ENCODE measurements at regions not wholly inside any gene's neighbourhood (a gene's known extent, or its start where the extent isn't known, plus 50 kb on each side); places are given as distances from the start of the nearest gene placed in this dataset.
"Not testable (repeated sequence)": the region's sequence is repeated elsewhere in the genome, so short reads cannot be mapped to it uniquely, and the experiment has no call there.

DNA sequence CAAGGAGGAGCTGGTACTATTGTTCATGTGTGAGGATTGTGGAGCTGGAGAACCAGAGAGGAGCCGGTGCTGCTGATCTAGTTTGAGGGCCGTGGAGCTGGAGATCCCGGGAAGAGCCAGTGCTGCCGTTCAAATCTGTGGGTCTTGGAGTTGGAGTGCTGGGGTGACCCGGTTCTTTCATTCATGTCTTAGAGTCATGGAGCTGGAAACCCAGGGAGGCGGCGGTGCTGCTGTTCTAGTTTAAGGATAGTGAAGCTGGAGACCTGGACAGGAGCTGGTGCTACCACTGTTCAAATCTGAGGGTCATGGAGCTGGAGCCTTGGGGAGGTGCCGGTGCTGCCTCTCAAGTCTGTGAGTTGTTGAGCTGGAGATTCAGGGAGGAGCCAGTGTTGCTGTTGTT, 88.5 kb upstream of the ZNF479 start:
- no peak for DNase-seq (ENCODE audit: low read depth in 1 of 2, low spot score in 1 of 2)
- Histone ChIP-seq H3K4me3 (replicated peaks; ENCODE audit: insufficient read depth, low read length) (no peak overlapping the region), H3K27ac (replicated peaks) (no peak overlapping the region), H3K27me3 (ENCODE audit: insufficient read depth, poor library complexity, severe bottlenecking) (no peaks in the 10 kb centered on the region)
- TF ChIP-seq, protein P1, sequence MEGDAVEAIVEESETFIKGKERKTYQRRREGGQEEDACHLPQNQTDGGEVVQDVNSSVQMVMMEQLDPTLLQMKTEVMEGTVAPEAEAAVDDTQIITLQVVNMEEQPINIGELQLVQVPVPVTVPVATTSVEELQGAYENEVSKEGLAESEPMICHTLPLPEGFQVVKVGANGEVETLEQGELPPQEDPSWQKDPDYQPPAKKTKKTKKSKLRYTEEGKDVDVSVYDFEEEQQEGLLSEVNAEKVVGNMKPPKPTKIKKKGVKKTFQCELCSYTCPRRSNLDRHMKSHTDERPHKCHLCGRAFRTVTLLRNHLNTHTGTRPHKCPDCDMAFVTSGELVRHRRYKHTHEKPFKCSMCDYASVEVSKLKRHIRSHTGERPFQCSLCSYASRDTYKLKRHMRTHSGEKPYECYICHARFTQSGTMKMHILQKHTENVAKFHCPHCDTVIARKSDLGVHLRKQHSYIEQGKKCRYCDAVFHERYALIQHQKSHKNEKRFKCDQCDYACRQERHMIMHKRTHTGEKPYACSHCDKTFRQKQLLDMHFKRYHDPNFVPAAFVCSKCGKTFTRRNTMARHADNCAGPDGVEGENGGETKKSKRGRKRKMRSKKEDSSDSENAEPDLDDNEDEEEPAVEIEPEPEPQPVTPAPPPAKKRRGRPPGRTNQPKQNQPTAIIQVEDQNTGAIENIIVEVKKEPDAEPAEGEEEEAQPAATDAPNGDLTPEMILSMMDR (IDR thresholded peaks at IDR 0.05; ENCODE audit: insufficient read depth, low read length), result no peak
- TF ChIP-seq SPI1 (IDR thresholded peaks at IDR 0.05; ENCODE audit: borderline replicate concordance, low read depth) (no peak), GABPA (IDR thresholded peaks at IDR 0.05; ENCODE audit: low read depth) (no peak), POLR2AphosphoS5 (IDR thresholded peaks at IDR 0.05; ENCODE audit: low read depth) (no peak)
- TF ChIP-seq, protein P2, sequence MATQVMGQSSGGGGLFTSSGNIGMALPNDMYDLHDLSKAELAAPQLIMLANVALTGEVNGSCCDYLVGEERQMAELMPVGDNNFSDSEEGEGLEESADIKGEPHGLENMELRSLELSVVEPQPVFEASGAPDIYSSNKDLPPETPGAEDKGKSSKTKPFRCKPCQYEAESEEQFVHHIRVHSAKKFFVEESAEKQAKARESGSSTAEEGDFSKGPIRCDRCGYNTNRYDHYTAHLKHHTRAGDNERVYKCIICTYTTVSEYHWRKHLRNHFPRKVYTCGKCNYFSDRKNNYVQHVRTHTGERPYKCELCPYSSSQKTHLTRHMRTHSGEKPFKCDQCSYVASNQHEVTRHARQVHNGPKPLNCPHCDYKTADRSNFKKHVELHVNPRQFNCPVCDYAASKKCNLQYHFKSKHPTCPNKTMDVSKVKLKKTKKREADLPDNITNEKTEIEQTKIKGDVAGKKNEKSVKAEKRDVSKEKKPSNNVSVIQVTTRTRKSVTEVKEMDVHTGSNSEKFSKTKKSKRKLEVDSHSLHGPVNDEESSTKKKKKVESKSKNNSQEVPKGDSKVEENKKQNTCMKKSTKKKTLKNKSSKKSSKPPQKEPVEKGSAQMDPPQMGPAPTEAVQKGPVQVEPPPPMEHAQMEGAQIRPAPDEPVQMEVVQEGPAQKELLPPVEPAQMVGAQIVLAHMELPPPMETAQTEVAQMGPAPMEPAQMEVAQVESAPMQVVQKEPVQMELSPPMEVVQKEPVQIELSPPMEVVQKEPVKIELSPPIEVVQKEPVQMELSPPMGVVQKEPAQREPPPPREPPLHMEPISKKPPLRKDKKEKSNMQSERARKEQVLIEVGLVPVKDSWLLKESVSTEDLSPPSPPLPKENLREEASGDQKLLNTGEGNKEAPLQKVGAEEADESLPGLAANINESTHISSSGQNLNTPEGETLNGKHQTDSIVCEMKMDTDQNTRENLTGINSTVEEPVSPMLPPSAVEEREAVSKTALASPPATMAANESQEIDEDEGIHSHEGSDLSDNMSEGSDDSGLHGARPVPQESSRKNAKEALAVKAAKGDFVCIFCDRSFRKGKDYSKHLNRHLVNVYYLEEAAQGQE (IDR thresholded peaks at IDR 0.05; ENCODE audit: insufficient replicate concordance, low read depth), result no peak

DNA sequence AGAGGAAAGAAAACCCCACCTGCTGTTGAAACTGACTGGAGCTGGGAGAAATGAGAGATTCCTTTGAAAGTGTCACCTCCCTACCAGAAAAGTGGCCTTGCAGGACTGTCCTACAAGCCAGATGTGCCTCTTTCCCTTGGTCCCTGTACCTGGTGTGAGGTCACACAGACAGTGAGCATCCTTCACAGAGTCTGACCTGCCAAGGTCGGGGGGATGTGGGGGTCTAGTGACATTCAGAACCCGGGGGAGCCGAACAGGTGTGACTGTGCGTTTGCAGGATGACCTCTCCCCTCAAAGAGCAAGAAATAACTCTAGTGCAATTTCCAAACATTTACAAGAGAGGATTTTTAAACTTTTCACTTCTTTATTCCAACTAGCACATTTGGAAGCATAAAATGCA, 93.4 kb upstream of the ZNF479 start:
- no peak for DNase-seq (ENCODE audit: low read depth in 1 of 2, low spot score in 1 of 2)
- TF ChIP-seq GABPA (IDR thresholded peaks at IDR 0.05; ENCODE audit: low read depth) (no peak), SPI1 (IDR thresholded peaks at IDR 0.05; ENCODE audit: borderline replicate concordance, low read depth) (no peak), POLR2AphosphoS5 (IDR thresholded peaks at IDR 0.05; ENCODE audit: low read depth) (no peak)
- TF ChIP-seq, protein P1 (IDR thresholded peaks at IDR 0.05; ENCODE audit: insufficient read depth, low read length), result no peak
- TF ChIP-seq, protein P2 (IDR thresholded peaks at IDR 0.05; ENCODE audit: insufficient replicate concordance, low read depth), result no peak
- no peaks in the 10 kb centered on the region for H3K27me3 ChIP-seq (ENCODE audit: insufficient read depth, poor library complexity, severe bottlenecking)
- H3K4me3 ChIP-seq (replicated peaks; ENCODE audit: insufficient read depth, low read length), result no peak overlapping the region
- H3K27ac ChIP-seq (replicated peaks), result no peak overlapping the region

DNA sequence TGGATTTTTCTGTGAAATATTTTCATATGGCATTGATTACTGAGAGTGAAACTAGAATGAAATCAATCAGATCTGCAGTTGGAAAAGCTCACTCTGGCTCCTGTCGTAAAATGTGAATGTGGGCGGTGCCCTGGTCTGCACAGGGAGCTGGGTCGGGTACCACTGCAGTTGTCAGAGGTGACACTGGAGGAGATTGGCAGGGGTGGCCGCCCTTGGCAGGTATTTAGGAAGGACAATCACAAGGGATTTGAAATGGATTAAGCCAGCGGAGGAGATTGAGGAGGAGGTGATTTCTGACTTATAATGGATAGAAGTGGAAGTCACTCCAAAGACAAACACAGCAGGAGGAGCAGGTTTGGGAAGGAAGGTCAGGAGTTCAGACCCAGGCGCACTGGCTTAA, 109.0 kb upstream of the ZNF479 start:
- not testable (repeated sequence) for H3K27ac ChIP-seq (replicated peaks); DNase-seq (ENCODE audit: low read depth in 1 of 2, low spot score in 1 of 2); H3K4me3 ChIP-seq (replicated peaks; ENCODE audit: insufficient read depth, low read length); H3K27me3 ChIP-seq (ENCODE audit: insufficient read depth, poor library complexity, severe bottlenecking)

DNA sequence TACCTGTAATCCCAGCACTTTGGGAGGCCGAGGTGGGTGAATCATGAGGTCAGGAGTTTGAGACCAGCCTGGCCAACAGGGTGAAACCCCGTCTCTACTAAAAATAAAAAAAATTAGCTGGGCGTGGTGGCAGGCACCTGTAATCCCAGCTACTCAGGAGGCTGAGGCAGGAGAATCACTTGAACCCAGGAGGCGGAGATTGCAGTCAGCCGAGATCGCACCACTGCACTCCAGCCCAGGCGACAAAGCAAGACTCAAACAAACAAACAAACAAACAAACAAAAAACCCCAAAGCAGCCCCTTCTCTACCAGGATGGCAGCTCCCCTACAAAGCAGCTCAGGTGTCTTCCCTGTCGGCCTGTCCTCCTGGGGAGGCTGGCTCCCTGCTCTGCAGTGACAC, 111.3 kb upstream of the ZNF479 start:
- H3K27me3 ChIP-seq (ENCODE audit: insufficient read depth, poor library complexity, severe bottlenecking); DNase-seq (ENCODE audit: low read depth in 1 of 2, low spot score in 1 of 2); H3K27ac ChIP-seq (replicated peaks); H3K4me3 ChIP-seq (replicated peaks; ENCODE audit: insufficient read depth, low read length): not testable (repeated sequence)

DNA sequence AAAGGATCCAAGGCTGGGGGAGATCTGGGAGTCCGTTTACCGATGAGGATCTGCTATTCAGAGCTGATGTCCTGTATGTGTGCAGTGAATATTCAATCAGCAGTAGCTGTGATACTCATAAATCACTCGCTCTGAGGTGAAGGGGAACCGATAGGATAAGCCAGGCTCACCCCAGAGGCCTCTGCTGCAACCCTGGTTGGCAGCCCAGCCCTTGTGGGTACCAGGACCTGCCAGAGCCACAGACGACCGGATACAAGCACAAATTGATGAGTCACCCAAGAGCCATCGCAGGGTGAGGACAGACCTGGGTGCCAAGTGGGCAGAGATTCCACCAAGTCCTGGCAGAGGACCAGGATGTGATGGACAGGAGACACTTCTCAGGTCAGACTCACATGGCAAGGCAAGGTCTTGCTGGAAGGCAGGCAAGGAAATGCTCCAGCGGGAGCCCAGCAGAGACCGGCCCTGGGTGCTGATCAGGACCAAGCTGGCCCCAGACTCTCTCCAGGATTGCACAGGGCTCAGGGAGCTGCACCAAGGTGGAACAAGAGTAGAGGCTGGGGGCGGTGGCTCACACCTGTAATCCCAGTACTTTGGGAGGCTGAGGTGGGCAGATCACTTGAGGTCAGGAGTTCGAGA, 112.2 kb upstream of the ZNF479 start:
- not testable (repeated sequence) for H3K4me3 ChIP-seq (replicated peaks; ENCODE audit: insufficient read depth, low read length); H3K27me3 ChIP-seq (ENCODE audit: insufficient read depth, poor library complexity, severe bottlenecking); H3K27ac ChIP-seq (replicated peaks); DNase-seq (ENCODE audit: low read depth in 1 of 2, low spot score in 1 of 2)
